ENCODE measurements at regions not wholly inside any gene's neighbourhood (a gene's known extent, or its start where the extent isn't known, plus 50 kb on each side); places are given as distances from the start of the nearest gene placed in this dataset.

DNA sequence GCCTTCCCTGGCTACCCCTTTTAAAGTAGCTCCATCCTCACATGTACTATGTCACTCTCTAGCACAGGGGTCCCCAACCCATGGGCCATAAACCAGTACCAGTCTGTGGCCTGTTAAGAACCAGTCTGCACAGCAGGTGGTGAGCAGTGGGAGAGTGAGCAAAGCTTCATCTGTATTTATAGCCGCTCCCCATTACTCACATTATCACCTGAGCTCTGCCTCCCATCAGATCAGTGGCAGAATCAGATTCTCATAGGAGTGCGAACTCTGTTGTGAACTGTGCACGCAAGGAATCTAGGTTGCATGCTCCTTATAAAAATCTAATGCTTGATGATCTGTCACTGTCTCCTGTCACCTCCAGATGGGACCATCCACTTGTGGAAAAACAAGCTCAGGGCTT lies 116.6 kb upstream of the FOXD3 start:
- DNase-seq = no peak

- DNase-seq = no peak
Measured at GRCh38 chr1:63214553-63214952, 107.8 kb upstream of the FOXD3 start.

GRCh38 chr1:63223426-63223825 lies 98.9 kb upstream of the FOXD3 start:
- DNase-seq = no peak

- DNase-seq = no peak
Measured at GRCh38 chr1:63230722-63231121, 91.6 kb upstream of the FOXD3 start.

DNA sequence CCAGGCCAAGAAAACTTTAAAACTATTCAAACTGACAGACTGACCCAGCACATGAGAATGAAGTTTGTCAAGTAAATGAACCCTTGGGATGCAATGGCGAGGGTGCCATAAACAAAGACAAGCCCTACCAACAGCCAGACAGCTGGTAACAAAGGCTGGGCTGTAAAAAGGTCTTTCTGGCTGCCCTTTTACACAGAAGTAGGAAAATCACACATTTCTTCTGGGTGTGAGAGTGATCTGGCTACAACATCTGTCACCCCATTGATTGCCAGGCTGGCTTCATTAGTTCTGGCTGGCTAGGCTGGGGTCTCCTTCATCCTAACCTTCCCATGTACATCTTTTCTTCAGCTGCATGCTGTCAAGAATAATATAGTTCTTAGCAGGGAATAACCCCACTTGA lies 83.6 kb upstream of the FOXD3 start:
- DNase-seq = no peak

DNA sequence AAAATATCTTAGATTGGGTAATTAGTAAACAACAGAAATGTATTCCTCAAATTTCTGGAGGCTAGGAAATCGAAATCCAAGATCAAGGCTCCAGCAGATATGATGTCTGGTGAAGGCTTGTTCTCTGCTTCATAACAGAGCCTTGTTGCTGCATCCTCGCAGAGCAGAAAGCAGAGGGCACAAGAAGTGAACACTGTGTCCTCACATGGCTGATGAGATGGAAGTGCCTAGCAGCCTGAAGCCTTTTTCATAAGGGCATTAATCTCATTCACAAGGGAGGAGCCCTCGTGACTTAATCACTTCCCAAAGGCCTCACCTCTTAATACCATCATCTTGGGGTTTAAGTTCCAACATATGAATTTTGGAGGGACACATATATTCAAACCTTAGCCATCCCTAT lies 77.2 kb upstream of the FOXD3 start:
- no peak for DNase-seq

GRCh38 chr1:63248216-63248615 lies 74.2 kb upstream of the FOXD3 start:
- no peak for DNase-seq

DNA sequence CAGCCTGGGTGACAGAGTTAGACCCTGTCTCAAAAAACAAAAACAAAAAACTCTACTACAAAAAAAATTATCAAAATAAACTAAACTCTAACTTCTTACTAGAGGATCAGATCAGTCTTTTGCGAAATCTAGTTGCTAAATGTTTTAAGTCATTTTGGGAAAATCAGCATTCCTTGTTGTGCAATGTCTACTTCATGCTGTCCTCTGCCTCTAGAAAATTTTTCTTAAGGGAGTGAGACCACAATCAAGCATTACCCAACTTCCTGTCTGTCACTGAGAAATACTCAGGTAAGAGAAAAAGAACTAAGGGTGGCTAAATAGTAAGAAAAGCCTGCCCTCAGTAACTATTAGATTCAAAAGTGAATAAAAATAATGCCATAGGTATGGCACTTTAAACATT lies 67.2 kb upstream of the FOXD3 start:
- DNase-seq = no peak

DNA sequence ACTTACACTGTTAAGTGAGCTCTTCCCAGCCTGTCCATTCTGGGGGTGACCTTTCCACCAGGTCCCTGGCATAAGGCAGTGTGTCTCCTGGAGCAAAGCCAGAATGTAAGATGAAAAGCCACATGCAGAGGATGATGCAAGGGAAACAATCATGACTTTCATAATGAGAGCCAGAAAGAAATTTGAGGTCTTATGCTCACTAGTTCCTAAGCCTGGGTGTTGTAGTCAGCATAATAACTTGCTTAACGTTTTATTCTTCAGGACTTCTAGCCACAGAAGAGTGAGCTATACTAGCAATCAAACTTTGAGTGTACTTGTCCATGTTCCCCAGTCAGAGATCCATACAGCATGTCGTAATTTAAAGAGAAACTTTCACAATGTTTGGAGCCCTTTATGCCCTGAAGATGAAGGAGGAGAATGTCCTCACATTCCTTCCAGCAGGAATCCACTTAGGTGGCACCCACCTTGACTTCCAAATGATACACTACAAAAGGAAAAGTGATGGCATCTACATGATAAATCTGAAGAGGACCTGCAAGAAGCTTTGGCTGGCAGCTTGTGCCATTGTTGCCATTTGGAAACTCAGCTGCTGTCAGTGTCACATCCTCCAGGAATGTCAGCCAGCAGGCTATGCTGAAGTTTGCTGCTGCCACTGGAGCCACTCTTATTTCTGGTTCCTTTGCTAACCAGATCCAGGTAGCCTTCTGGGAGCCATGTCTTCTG lies 60.5 kb upstream of the FOXD3 start:
- DNase-seq = no peak

DNA sequence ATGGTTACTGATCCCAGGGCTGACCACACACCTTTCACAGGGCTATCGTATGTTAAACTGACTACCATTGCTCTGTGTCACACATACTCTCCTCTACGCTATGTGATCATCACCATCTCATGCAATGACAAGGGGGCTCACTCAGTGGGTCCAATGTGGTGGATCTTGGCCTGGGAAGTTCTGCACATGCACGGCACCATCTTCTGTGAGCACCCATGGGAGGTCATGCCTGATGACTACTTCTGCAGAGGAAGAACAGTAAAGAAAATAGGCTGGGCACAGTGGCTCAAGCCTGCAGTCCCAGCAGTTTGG lies 60.0 kb upstream of the FOXD3 start:
- DNase-seq = no peak

GRCh38 chr1:63264161-63264560 lies 58.2 kb upstream of the FOXD3 start:
- DNase-seq = no peak

DNA sequence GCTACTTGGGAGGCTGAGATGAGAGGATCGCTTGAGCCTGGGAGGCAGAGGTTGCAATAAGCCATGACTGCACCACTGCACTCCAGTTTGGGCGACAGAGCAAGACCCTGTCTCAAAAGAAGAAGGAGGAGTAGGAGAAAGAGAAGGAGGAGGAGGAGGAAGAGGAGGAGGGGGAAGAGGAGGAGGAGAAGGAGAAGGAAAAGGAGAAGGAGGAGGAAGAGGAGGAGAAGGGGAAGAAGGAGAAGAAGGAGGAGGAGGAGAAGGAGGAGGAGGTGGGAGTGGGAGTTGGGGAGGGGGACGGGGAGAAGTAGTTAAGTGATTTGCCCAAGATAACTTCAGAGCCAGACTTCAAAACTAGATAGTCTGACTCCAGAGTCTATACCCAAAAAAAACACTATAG lies 55.5 kb upstream of the FOXD3 start:
- no peak for DNase-seq

DNA sequence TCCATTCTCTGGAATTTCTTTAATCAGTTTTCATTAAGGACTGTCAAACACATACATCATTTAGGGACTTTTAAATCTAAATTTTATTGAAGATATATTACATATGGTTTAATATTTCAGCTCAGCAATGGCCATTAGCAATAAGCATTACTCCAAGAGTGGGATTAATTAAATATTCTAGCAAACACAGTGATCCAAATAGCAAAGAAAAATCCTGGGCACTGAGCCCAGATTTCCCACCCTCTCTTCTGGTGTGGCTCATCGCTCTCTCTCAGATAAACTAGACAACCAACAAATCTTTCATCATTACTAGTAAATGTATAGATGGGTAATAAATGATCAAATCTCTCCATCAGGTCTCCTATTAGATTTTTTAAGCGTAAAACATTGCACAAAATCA lies 53.5 kb upstream of the FOXD3 start:
- peak; percentile 72 for DNase-seq

DNA sequence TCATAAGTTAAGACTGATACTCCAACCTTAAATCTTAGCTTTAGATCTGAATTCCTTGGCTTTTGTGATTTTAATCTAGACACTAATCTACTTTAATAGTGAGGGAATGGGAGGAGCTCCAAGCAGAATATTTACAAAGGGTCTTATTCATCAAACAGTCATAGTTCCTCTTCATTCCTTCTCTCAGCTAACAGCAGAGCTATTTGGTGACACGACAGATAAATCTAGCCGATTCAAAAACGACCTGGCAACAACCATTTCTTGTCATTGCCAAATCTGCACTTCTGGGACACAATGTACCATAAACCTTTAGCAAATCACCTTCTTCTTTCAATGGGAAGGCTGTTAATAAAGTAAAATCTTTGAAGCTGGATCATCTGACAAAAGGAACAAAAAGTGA lies 52.8 kb upstream of the FOXD3 start:
- DNase-seq = no peak

Data from NCI-H1694 (cell line).